SK-N-DZ (cell line): ENCODE measurements at regions not wholly inside any gene's neighbourhood (a gene's known extent, or its start where the extent isn't known, plus 50 kb on each side); places are given as distances from the start of the nearest gene placed in this dataset.
"Not testable (repeated sequence)": the region's sequence is repeated elsewhere in the genome, so short reads cannot be mapped to it uniquely, and the experiment has no call there.

Source experiments
- DNase-seq: peaks from one replicate; pipeline ENCODE4 v3.0.0-alpha.2; 2015; ENCODE audit warnings: low spot score

DNA sequence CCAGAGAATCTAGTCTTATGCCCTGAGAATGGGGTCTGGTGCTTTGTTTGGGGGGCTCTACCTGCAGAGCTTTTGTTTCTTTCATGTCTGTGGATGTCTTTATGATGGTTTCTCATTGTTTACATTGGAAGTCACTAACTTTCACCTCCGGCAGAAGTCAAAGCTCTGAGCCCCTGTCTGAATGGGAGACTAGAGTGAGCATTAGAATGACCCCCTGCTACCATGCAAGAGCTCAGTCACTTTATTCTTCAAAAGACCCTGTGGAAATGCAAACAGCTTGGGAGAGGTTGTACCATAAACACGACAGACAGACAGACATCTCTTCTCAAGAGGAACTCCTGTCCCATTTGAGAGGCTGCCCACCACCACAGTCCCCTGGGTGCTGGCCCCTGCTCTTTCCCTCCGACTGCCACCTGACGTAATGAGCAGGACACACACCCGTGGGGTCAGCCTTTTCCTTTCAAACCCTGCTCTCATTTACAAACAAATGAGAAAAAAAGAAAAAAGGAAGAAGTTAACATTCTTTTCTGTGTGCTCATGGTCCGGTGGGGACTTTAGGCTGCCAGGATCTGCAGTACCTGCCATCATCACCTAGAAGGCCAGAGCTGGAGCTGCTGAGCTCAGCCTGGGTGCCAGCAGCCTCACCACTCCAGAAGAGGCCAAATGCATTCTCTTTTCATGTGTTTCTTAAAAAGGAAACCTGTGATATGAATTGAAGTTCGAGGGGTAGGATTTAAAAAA lies 91.6 kb downstream of the FZD1 start:
- DNase-seq = no peak

DNA sequence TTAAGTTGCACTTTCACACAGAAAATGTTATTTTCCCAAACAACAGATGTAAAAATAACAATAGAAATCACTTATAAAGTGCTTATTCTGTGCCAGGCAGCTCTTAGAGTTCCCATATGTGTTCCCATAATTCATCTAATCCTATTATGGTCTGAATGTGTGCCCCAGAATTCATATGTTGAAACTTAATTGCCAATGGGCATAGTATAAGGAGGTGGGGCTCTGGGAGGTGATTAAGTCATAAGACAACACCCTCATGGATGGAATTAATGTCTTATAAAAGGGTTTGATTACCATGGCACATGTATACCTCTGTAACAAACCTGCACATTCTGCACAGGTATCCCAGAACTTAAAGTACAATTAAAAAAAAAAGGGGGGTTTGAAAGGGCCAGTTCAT lies 92.7 kb downstream of the FZD1 start:
- no peak for DNase-seq

GRCh38 chr7:91357379-91357778 lies 93.1 kb downstream of the FZD1 start:
- peak; percentile 80 for DNase-seq

GRCh38 chr7:91357901-91358300 lies 93.7 kb downstream of the FZD1 start:
- DNase-seq = peak; percentile 62

GRCh38 chr7:91358303-91358702 lies 94.1 kb downstream of the FZD1 start:
- DNase-seq = no peak

DNA sequence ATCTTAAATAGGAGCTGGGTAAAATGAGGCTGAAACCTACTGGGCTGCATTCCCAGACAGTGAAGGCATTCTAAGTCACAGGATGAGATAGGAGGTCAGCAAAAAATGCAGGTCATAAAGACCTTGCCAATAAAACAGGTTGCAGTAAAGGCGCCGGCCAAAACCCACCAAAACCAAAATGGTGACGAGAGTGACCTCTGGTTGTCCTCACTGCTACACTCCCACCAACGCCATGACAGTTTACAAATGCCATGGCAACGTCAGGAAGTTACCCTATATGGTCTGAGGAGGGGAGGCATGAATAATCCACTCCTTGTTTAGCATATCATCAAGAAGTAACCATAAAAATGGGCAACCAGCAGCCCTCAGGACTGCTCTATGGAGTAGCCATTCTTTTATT lies 100.9 kb downstream of the FZD1 start:
- DNase-seq = not testable (repeated sequence)

GRCh38 chr7:91366091-91366490 lies 101.9 kb downstream of the FZD1 start:
- DNase-seq = no peak

- no peak for DNase-seq
Measured at GRCh38 chr7:91367812-91368578, 103.8 kb downstream of the FZD1 start.

DNA sequence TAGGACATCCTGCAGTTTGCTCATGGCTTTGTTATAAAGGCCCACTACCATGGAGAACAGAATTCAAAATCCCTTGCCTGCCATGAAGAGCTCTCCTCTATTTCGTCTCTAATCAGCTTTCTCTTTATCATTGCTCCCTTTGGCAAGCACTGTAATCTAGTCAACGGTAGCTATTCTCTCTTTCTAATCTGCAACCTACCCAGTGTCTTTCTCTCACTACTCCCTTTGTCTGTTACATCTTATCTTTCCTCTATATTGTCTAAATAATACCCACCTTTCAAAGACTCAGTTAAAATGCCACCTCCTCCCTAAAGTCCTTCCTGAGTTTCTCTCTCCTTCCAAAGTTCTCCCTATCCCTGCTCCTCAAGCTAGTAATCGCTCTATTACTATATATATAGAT lies 108.1 kb downstream of the FZD1 start:
- no peak for DNase-seq

- peak; percentile 72 for DNase-seq
Measured at GRCh38 chr7:91373111-91373800, 109.0 kb downstream of the FZD1 start.

DNA sequence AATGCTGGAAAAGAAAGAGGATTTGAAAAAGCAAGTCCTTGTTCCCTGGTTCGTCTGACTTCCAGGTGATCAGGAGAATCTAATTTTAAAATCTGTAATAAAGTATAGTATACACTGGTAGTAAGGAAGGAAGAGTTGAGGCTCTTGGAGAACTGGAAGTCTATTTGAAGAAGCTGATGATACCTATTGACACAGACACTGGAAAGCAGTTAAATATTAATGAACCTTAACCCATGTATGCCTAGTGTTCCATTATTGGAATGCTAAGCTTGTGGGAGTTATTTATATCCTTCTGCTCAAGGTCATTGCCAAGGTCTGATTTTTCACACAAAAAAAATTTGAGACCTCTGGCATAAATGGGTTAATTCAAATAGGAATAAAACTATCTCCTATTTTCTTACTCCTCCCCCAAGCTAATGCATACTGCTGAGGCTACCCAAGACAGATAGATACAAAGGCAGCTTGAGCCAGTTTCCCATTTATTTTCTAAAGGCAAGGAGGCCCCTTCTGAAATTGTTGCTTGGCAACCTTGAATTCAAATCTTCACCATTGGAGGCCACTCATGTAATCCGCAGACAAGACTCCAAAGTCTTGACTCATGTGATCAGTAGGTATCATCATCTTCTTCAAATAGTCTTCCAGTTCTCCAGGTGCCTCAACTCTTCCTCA lies 110.2 kb downstream of the FZD1 start:
- DNase-seq = no peak

DNA sequence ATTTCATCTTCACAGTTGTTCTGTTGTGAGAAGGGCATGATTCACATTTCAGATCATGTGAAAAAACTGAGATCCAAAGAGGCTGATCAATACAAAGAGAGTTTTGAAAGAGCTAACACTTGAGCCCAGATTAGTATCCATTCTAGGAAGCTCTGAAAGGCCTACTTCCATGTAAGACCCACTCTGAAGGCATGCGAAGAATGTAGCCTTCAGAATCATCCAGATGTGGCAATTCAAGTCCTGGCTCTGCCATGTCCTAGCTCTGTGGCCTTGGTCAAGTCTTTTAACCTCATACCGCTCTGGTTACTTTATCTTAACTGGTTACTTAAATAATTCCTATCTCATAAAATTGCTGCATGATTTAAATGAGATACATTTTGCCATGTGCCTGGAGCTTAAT lies 111.1 kb downstream of the FZD1 start:
- DNase-seq = no peak

DNA sequence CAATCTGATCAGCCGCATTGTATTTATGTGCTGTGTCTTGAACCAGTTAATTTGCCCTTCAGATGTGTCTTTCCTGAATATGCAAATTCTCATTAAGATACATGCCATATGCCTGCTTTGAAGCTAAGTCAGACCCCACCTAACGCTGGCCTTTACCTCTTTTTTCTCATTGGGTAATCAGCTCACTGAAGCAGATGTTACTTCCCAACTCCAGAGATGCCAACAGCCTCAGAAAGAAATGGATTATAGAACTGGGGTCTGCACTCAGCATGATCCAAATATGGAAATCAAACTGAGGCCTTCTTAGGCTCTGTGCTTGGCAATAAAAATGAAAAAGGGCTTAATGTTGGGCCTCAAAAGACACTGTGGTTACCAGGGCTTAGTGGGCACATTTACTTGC lies 113.9 kb downstream of the FZD1 start:
- DNase-seq = no peak

DNA sequence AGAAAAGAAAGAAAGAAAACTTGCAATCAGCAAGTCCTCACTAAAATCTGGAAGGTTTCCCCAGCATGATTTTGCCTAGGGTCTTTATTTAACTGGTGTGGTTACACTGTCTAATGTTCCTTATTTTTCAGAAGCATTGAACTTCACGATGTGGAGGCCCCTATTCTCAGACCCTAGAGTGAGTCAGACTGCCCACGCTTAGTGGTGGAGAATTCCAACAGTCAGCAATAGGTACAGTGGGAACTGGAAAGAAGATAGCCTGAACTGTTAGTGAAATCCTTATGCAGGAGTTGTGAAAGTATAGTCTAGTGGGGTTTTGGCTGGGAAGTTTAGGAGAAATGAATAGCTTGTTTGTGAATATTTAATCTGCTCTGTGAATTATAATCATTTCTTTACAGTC lies 115.0 kb downstream of the FZD1 start:
- DNase-seq = no peak

GRCh38 chr7:91379991-91380390 lies 115.8 kb downstream of the FZD1 start:
- no peak for DNase-seq

DNA sequence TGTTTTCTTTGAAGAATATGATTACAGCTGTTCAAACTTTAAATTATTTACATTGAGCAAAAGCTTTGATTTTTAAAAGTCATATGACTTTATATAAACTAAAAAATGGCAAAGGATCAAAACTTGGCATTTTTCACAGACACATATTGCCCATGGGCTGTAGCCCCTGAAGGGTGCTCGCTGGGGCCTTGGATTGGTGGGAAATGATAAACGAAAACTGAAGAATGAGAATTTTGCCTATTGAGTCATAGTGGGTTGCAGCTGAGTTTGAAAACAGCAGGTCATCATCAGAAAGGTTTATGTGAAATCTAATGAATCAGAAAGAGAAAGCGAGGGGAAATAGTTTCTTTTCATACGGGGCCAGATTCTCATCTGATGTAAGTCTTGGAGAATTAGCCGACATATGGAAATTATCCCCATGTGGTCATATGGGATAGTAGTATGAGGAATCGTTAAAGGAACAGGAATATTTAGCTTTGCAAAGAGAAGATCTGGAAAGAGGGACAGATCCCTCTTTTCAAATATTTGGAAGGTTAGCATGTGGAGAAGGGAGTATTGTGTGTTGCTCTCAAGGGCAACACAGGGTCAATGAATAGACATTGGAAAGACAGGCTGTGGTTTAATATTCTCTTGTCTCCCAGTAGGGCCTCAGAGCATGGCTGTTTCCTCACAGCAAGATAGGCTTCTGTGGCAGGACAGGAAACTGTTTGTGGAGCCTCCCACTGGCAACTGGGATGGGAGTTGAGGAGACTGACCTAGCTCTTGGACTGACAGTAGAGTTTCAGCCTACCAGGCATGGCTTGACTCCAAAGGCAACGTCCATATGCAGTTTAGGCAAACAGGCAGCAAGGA lies 119.0 kb downstream of the FZD1 start:
- no peak for DNase-seq

- DNase-seq = no peak
Measured at GRCh38 chr7:91383905-91384274, 119.7 kb downstream of the FZD1 start.

DNA sequence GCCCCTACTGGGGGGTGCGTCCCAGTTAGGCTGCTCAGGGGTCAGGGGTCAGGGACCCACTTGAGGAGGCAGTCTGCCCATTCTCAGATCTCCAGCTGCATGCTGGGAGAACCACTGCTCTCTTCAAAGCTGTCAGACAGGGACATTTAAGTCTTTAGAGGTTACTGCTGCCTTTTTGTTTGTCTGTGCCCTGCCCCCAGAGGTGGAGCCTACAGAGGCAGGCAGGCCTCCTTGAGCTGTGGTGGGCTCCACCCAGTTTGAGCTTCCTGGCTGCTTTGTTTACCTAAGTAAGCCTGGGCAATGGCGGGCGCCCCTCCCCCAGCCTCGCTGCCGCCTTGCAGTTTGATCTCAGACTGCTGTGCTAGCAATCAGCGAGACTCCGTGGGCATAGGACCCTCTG lies 130.5 kb downstream of the FZD1 start:
- DNase-seq = not testable (repeated sequence)

GRCh38 chr7:91395313-91395712 lies 131.1 kb downstream of the FZD1 start:
- not testable (repeated sequence) for DNase-seq

- DNase-seq = no peak
Measured at GRCh38 chr7:91397096-91397495, 132.9 kb downstream of the FZD1 start.

- no peak for DNase-seq
Measured at GRCh38 chr7:91397612-91398011, 133.4 kb downstream of the FZD1 start.
